ENCODE measurements at regions not wholly inside any gene's neighbourhood (a gene's known extent, or its start where the extent isn't known, plus 50 kb on each side); places are given as distances from the start of the nearest gene placed in this dataset.

- TF ChIP-seq POLR2AphosphoS5 (IDR thresholded peaks at IDR 0.05; ENCODE audit: low read depth, low read length) (no peak), POLR2A (IDR thresholded peaks at IDR 0.05; ENCODE audit: low read depth, low read length) (no peak), TAF1 (IDR thresholded peaks at IDR 0.05; ENCODE audit: borderline replicate concordance, low read depth, low read length) (no peak)
Observed at GRCh38 chr14:106209755-106210154, 683.4 kb downstream of the TMEM121 start.
